Lower leg skin (tissue), 3 donors: ENCODE measurements at regions not wholly inside any gene's neighbourhood (a gene's known extent, or its start where the extent isn't known, plus 50 kb on each side); places are given as distances from the start of the nearest gene placed in this dataset.

ENCODE experiments used
- POLR2A ChIP-seq, 2 donors: fragments of 450-650 bp; IDR thresholded peaks; one replicate each; pipeline ENCODE4 v1.6.1; 2016 to 2017; ENCODE audit warnings: antibody characterized with exemption in 2 of 2, mild to moderate bottlenecking in 1 of 2, moderate library complexity in 1 of 2
- TF ChIP-seq, protein P1 (sequence below), 3 donors: fragments of 450-650 bp; IDR thresholded peaks; one replicate each; pipeline ENCODE4 v1.5.1; 2016; ENCODE audit warnings: antibody characterized with exemption in 3 of 3, mild to moderate bottlenecking in 3 of 3, moderate library complexity in 2 of 3

DNA sequence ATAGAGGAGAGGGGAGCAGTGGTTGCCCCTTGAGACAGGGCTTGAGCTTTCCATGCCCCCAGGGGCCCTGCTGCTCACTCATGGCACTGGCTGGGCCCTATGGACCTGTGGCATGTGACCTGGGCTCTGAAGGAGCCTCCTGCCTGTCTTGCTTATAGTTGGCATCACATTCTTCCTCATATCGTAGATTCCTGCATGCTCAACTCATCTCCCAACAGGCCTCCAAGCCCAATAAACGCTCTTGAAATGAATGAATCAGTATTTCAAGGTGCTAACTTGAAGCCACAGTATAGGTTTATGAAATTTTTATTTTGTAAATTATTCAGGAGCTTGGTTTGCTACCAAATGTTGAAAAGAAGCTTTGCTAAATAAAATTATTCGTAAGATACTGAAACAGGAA is 93.3 kb upstream of the SLC7A14 start:
- TF ChIP-seq, protein P1, sequence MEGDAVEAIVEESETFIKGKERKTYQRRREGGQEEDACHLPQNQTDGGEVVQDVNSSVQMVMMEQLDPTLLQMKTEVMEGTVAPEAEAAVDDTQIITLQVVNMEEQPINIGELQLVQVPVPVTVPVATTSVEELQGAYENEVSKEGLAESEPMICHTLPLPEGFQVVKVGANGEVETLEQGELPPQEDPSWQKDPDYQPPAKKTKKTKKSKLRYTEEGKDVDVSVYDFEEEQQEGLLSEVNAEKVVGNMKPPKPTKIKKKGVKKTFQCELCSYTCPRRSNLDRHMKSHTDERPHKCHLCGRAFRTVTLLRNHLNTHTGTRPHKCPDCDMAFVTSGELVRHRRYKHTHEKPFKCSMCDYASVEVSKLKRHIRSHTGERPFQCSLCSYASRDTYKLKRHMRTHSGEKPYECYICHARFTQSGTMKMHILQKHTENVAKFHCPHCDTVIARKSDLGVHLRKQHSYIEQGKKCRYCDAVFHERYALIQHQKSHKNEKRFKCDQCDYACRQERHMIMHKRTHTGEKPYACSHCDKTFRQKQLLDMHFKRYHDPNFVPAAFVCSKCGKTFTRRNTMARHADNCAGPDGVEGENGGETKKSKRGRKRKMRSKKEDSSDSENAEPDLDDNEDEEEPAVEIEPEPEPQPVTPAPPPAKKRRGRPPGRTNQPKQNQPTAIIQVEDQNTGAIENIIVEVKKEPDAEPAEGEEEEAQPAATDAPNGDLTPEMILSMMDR (IDR thresholded peaks at IDR 0.05), result no peak
- no peak for TF ChIP-seq POLR2A (IDR thresholded peaks at IDR 0.05)
